WTC11 (cell line): ENCODE measurements at regions not wholly inside any gene's neighbourhood (a gene's known extent, or its start where the extent isn't known, plus 50 kb on each side); places are given as distances from the start of the nearest gene placed in this dataset.

Experiments
- ATAC-seq: fragments of 200-7000 bp; cut with Tn5 transposase; 2 replicates; pipeline ENCODE4 v1.10.0; 2021; ENCODE audit warnings: mild to moderate bottlenecking, moderate library complexity
- CTCF ChIA-PET: fragments of 300-600 bp; sonication (Branson Sonifier 250); formaldehyde crosslinking; loops from one replicate; lab custom pipeline; 2021; ENCODE audit warnings: antibody characterized with exemption; lab: Charles Lee
- POLR2A ChIA-PET: fragments of 350-600 bp; sonication (Branson Sonifier 250); formaldehyde crosslinking; loops from one replicate; lab custom pipeline; 2021; ENCODE audit warnings: antibody characterized with exemption; lab: Charles Lee
- DNase-seq: peaks from one replicate; pipeline ENCODE4 v3.0.0; 2021; ENCODE audit warnings: low spot score
- H3K27ac Mint-ChIP-seq: 2 replicates; pipeline ENCODE4 v1.8.0; 2021; ENCODE audit warnings: mixed read lengths
- H3K27me3 Mint-ChIP-seq: 2 replicates; pipeline ENCODE4 v1.8.0; 2021; ENCODE audit warnings: low read depth, mild to moderate bottlenecking, moderate library complexity, mixed read lengths
- H3K36me3 Mint-ChIP-seq: 2 replicates; pipeline ENCODE4 v1.8.0; 2021; ENCODE audit warnings: mixed read lengths
- H3K4me1 Mint-ChIP-seq: 2 replicates; pipeline ENCODE4 v1.8.0; 2022; ENCODE audit warnings: mixed read lengths
- H3K4me3 Mint-ChIP-seq: 2 replicates; pipeline ENCODE4 v1.8.0; 2021; ENCODE audit warnings: mild to moderate bottlenecking, moderate library complexity, mixed read lengths
- H3K9me3 Mint-ChIP-seq: 2 replicates; pipeline ENCODE4 v1.8.0; 2021; ENCODE audit warnings: mixed read lengths
- ATF1 ChIP-seq: sonication (generic); formaldehyde crosslinking; IDR thresholded peaks from 2 replicates; pipeline ENCODE4 v1.8.1; 2023; ENCODE audit warnings: mild to moderate bottlenecking, moderate library complexity, missing genetic modification reagents
- ATF2 ChIP-seq: sonication (generic); formaldehyde crosslinking; IDR thresholded peaks from 2 replicates; pipeline ENCODE4 v1.8.1; 2022; ENCODE audit warnings: low read depth, missing genetic modification reagents, borderline replicate concordance
- CBFB ChIP-seq: sonication (generic); formaldehyde crosslinking; IDR thresholded peaks from 2 replicates; pipeline ENCODE4 v1.8.1; 2022; ENCODE audit warnings: mild to moderate bottlenecking, low read depth, missing genetic modification reagents
- CDX4 ChIP-seq: fragments of 250-450 bp; sonication (Bioruptor Pico); IDR thresholded peaks from 2 replicates; pipeline ENCODE4 v1.9.0; 2021; ENCODE audit warnings: moderate library complexity, mild to moderate bottlenecking, inconsistent platforms, borderline replicate concordance
- E2F1 ChIP-seq: sonication (generic); formaldehyde crosslinking; IDR thresholded peaks from 2 replicates; pipeline ENCODE4 v1.8.0; 2022; ENCODE audit warnings: mild to moderate bottlenecking, missing genetic modification reagents
- ELF4 ChIP-seq: sonication (generic); formaldehyde crosslinking; IDR thresholded peaks from 2 replicates; pipeline ENCODE4 v1.8.1; 2022; ENCODE audit warnings: low read depth, mild to moderate bottlenecking, moderate library complexity, missing genetic modification reagents
- ERG ChIP-seq: fragments of 250-450 bp; sonication (Bioruptor Pico); IDR thresholded peaks from 2 replicates; pipeline ENCODE4 v1.8.0; 2021; ENCODE audit warnings: mild to moderate bottlenecking
- FOXP4 ChIP-seq: sonication (generic); formaldehyde crosslinking; IDR thresholded peaks from 2 replicates; pipeline ENCODE4 v1.8.0; 2022; ENCODE audit warnings: mild to moderate bottlenecking, missing genetic modification reagents
- GRHL2 ChIP-seq: fragments of 250-450 bp; sonication (Bioruptor Pico); IDR thresholded peaks from 2 replicates; pipeline ENCODE4 v1.8.0; 2022; ENCODE audit warnings: mild to moderate bottlenecking, moderate library complexity; ENCODE audit not compliant: insufficient replicate concordance, severe bottlenecking
- GTF2I ChIP-seq: fragments of 250-450 bp; sonication (Bioruptor Pico); conservative IDR thresholded peaks from 2 replicates; pipeline ENCODE4 v1.4.0; 2021; ENCODE audit warnings: mild to moderate bottlenecking
- MLX ChIP-seq: sonication (generic); formaldehyde crosslinking; IDR thresholded peaks from 2 replicates; pipeline ENCODE4 v1.8.1; 2023; ENCODE audit warnings: mild to moderate bottlenecking, missing genetic modification reagents, moderate library complexity
- NFATC4 ChIP-seq: fragments of 250-450 bp; sonication (Bioruptor Pico); IDR thresholded peaks from 2 replicates; pipeline ENCODE4 v1.9.0; 2021; ENCODE audit warnings: mild to moderate bottlenecking
- NFYB ChIP-seq: sonication (generic); formaldehyde crosslinking; conservative IDR thresholded peaks from 2 replicates; pipeline ENCODE4 v1.8.0; 2022; ENCODE audit warnings: low read depth, missing genetic modification reagents
- PREB ChIP-seq: sonication (generic); formaldehyde crosslinking; IDR thresholded peaks from 2 replicates; pipeline ENCODE4 v1.8.1; 2022; ENCODE audit warnings: mild to moderate bottlenecking, missing genetic modification reagents, moderate library complexity, borderline replicate concordance
- ZBTB43 ChIP-seq: sonication (generic); formaldehyde crosslinking; IDR thresholded peaks from 2 replicates; pipeline ENCODE4 v1.8.1; 2023; ENCODE audit warnings: mild to moderate bottlenecking, missing genetic modification reagents
- ZMAT4 ChIP-seq: fragments of 250-450 bp; sonication (Bioruptor Pico); IDR thresholded peaks from 2 replicates; pipeline ENCODE4 v1.9.0; 2021; ENCODE audit warnings: mild to moderate bottlenecking
- ZNF138 ChIP-seq: sonication (generic); formaldehyde crosslinking; conservative IDR thresholded peaks from 2 replicates; pipeline ENCODE4 v1.8.1; 2022; ENCODE audit warnings: mild to moderate bottlenecking, moderate library complexity, missing genetic modification reagents
- ZNF263 ChIP-seq: sonication (generic); formaldehyde crosslinking; IDR thresholded peaks from 2 replicates; pipeline ENCODE4 v1.8.1; 2022; ENCODE audit warnings: low read depth, mild to moderate bottlenecking, moderate library complexity, missing genetic modification reagents

GRCh38 chr6:159422041-159422984 is 253.1 kb downstream of the FNDC1 start (continued):
- no peak for TF ChIP-seq E2F1
- no peak for TF ChIP-seq ERG (CRISPR knock-in tag)
- no peak for TF ChIP-seq PREB
- no peak for TF ChIP-seq FOXP4
- no peak for TF ChIP-seq GRHL2 (CRISPR knock-in tag)
- no peak for TF ChIP-seq ELF4 (CRISPR knock-in tag)
- no peak for TF ChIP-seq ZNF263 (CRISPR knock-in tag)
- TF ChIP-seq ZNF138 (CRISPR knock-in tag): no peak

- DNase-seq (no peak), ATAC-seq (peak; percentile 65; the same call in 1 of the 2 replicates)
- peaks cover 18% of the 10 kb centered on the region for H3K9me3 Mint-ChIP-seq
These were observed 252.4 kb downstream of the FNDC1 start for GRCh38 chr6:159421586-159421985.

More at GRCh38 chr6:159421586-159421985, 252.4 kb downstream of the FNDC1 start:
- peaks cover 5% of the 10 kb centered on the region for H3K4me1 Mint-ChIP-seq
- no peaks in the 10 kb centered on the region; the same call in 1 of the 2 replicates for H3K27me3 Mint-ChIP-seq
- TF ChIP-seq ZBTB43 (no peak), NFATC4 (CRISPR knock-in tag) (no peak), ZMAT4 (CRISPR knock-in tag) (no peak), GTF2I (CRISPR knock-in tag) (no peak), ATF1 (CRISPR knock-in tag) (no peak), ELF4 (CRISPR knock-in tag) (no peak), NFYB (CRISPR knock-in tag) (no peak), CBFB (CRISPR knock-in tag) (no peak), ATF2 (CRISPR knock-in tag) (no peak), MLX (CRISPR knock-in tag) (no peak), CDX4 (CRISPR knock-in tag) (no peak)
- no peaks in the 10 kb centered on the region for H3K36me3 Mint-ChIP-seq
- ChIA-PET CTCF (interaction anchor here (0.7 kb wide), 1 partner anchor 247 kb away, joined by 3 read pairs; no protein-coding TSS in a partner anchor), POLR2A (no interaction called here)
- H3K4me3 Mint-ChIP-seq: no peak overlapping the region
- no peak overlapping the region for H3K27ac Mint-ChIP-seq
